ENCODE measurements at regions not wholly inside any gene's neighbourhood (a gene's known extent, or its start where the extent isn't known, plus 50 kb on each side); places are given as distances from the start of the nearest gene placed in this dataset.
"Not testable (repeated sequence)": the region's sequence is repeated elsewhere in the genome, so short reads cannot be mapped to it uniquely, and the experiment has no call there.

DNA sequence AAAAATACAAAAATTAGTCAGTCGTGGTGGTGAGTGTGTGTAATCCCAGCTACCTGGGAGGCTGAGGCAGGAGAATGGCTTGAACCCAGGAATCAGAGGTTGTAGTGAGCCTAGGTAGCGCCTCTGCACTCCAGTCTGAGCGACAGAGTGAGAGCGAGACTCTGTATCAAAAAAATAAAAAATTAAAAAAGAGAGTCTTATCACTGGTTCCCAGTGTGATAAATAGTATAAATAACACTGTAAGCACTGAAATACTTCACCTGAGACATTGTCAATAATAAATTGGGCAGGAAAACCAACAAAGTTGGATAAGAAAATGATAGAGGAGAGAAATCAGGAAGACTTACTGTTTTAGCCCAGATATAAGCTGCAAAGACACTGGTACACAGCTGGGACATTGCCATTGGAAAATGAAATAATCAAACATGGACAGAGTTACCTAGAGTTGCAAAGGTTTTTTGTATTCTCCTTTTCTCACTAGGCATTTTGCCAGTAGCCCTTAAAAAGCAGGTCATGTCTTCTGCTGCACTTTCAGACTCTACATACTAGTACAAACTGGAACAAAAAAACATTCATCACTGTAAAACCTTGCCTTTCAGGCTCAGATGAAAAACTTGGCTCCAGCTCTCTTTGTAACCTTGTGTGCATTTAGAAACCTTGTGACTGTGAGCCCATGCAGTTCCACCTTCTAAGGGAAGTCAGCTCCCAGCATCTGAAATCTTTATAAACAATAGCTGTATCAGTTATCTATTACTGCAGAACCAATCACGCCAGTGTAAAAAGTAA lies 55.0 kb upstream of the PPP1R2C start:
- DNase-seq (ENCODE audit: extremely low spot score, insufficient read length, low read depth): no peak
- FAIRE-seq: no peak

DNA sequence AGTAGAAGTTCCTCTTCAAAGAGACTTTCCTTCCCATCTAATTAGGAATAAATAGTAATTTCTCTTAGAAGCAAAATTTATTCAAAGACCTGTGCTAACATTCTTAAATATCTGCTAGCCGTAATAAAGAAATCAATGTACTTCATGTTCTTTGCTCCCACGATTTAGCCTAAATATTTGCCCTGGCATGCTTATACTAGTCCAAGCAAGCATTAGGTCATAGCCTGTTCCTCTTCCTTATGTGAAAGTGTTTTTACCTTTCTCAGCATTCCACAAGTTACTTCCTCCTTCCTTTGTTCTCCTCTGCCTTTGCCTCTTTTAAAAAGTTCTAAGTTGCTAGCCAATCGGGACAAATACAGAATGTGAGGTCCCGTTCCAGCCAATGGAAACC lies 55.6 kb upstream of the PPP1R2C start:
- not testable (repeated sequence) for FAIRE-seq; DNase-seq (ENCODE audit: extremely low spot score, insufficient read length, low read depth)

DNA sequence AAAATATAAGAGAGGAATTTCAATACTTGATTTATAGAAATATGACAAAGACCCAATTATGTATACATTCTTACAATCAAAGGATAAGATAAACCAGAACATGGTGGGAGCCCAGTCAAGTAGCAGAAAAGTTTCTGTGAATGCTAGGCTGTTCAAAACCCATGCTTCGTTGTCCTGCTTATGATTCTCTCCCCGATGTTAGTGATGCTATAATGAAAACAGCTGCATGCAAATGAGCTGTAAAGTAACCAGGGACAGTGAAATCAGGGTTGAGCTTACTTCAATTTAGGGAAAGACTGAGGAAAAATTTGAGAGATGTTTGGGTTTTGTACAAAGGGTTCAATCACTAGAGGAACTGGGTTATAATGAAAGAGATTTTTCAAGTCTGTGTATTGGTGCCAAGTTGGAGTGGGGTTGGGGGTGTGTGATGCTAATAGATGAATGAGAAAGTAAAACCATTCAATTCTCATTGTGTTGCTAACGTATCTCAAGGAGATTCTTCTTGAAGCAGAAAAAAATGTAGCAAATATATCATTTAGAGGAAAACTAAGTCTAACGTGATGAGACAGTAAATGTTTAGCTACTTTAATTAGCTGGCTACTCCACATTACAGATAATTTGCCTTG lies 59.3 kb upstream of the PPP1R2C start:
- no peak for DNase-seq (ENCODE audit: extremely low spot score, insufficient read length, low read depth)
- FAIRE-seq: peak; percentile 57

DNA sequence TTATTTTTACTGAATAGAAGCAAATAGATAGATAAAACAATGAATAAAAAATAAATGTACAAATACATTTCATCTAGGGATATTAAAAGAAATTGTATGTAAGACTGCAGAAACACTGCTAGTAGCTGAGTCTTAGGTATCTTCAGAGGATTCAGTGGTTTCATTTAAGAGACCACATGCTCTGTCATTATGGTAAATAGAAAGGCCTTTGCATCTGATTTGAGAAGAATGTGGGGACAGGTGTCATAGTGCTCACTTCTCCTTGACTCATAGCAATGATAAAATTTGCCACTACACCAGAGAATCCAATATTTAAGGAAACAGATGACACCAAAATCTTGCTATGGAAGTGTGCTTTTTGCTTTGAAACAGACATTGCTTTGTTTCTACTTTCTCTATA lies 59.8 kb upstream of the PPP1R2C start:
- DNase-seq (ENCODE audit: extremely low spot score, insufficient read length, low read depth): peak; percentile 0
- FAIRE-seq: peak; percentile 39

DNA sequence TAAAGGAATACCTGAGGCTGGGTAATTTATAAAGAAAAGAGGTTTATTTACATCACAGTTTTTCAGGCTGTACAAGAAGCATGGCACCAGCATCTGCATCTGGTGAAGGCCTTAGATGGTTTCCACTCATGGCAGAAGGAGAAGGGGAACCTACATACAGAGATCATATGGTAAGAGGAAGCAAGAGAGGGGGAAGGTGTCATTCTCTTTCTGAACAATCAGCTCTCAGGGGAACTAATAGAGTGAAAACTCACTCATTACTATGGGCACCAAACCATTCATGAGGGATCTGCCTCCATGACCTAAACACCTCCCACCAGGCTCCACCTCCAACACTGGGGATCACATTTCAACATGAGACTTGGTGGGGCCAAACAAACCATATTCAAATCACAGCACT lies 61.7 kb upstream of the PPP1R2C start:
- no peak for DNase-seq (ENCODE audit: extremely low spot score, insufficient read length, low read depth)
- FAIRE-seq: peak; percentile 33

DNA sequence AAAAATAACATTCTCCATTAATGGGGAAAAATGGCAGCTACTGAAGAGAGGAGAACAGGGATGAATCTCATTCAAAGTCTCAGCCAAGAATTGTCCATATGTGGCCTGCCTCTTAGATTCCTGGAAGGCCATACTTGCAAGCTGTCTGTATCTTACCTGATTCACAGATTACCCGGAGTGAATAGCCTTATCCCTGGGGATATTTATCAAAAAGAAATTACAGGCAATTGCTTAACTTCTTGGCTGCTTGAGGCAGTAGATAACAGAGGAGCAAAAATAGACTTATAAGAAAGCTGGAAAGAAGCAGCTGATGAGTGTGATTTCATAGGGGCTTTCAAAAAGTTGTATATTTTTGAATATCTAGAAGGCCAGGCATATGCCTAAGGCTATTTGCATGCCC lies 68.8 kb upstream of the PPP1R2C start:
- no peak for DNase-seq (ENCODE audit: extremely low spot score, insufficient read length, low read depth)
- no peak for FAIRE-seq

DNA sequence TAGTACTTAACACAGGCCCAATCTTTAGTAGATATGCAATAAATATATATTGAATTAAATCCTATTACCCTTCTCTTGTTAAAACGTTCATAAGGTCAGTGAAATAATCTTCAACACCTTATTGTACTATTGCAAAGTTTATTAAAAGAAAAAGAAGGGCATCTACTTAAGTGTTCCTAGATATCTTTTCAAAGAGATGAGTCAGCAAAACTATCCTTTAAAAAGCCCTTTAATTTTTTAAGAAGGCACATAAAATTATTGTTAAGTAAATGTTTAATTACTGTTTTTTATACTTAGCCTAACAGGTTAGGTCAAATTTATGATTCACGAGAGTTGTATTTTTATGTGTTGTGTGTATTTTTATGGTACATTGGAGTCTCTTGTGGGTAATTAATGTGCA lies 77.3 kb upstream of the PPP1R2C start:
- FAIRE-seq (no peak), DNase-seq (ENCODE audit: extremely low spot score, insufficient read length, low read depth) (no peak)

DNA sequence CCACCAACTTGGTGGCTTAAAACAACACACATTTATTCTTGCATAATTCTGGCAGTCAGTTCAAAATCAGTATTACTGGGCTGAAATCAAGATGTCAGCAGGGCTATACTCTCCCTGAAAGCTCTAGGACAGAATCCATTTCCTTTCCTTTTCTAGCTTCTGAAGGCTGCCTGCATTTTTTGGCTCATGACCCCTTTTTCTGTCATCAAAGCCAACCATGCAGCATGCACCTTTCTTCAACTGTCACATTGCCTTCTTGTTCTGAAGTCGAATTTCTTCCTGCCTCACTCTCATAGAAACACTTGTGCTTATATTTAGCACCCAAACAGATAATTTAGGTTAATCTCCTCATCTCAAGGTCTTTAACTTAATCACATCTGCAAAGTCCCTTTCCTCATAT lies 79.8 kb upstream of the PPP1R2C start:
- FAIRE-seq (no peak), DNase-seq (ENCODE audit: extremely low spot score, insufficient read length, low read depth) (no peak)

DNA sequence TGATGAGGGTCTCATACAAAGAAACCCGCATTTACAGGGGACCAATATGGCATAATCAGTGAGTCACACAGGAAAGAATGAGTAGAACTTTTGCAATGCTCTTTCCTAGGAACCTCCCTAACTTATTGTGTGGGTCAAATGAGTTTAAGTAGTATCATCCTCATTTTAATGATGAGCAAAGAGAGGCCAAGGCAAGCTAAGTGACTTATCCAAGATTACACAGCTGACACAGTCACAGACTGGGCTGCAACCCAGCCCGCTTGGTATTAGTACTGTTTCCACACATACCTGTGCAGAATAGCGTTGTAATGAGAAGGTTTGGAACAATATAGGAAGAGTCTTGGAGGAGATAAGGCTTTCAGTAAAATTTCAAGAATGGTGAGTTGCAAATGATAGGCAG lies 91.0 kb upstream of the PPP1R2C start:
- no peak for DNase-seq (ENCODE audit: extremely low spot score, insufficient read length, low read depth)

DNA sequence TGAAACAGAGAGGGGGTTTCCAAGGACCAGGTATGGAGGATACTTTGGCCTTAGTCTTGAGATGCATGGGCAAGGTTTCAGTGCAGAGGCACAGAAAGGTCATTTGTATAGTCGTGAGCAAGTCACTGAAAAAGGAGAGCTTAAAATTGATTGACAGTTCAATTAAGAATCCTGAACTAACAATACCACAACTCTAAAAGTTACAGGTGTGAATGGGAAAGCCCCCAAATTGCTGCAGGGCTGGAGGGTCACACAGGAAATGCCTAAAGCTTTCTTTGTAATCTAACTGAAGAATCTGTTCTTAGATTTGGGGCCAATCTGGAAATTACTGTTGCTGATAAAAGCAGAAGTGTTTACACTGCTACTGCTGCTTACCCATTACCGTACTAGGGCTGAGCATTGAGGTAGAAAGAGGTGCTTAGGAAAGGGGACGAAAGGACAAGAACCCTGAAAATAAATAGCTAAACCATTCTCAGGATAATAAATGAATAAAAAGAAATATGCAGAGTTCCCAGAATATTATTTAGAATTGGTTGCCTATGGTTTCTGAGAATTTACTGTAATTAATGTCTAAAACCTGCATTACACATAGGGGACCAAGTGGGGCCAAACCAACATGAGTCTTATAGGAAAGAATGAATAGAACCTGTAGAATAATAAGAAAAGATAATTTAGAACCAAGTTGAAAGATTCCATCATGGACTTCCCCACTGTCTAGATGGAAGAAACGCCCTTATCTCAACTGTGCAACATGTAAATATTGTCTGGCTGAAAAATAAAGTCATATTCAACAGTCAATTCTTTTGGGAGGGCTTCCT lies 91.9 kb upstream of the PPP1R2C start:
- DNase-seq (ENCODE audit: extremely low spot score, insufficient read length, low read depth) (peak; percentile 1), FAIRE-seq (peak; percentile 89)

More for the DNA sequence above, 91.0 kb upstream of the PPP1R2C start:
- FAIRE-seq: no peak

DNA sequence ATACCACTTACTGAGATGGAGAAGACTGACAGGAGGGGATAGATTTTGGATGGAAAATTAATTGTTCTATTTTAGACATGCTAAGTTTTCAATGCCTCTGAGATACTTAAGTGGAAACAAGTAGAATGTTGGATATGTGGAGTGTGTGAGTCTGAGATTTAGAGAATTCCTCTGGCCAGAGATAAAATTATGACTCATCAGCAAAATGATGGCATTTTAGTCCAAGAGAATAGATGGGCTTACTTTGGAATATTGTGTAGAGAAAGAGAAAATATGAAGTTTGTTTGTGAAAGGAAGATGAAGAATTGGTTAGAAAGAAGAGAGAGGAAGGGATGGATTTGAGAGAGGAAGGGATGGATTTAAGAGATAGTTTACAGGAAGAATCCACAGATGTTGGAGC lies 108.6 kb upstream of the PPP1R2C start:
- DNase-seq (ENCODE audit: extremely low spot score, insufficient read length, low read depth): no peak
- no peak for FAIRE-seq

DNA sequence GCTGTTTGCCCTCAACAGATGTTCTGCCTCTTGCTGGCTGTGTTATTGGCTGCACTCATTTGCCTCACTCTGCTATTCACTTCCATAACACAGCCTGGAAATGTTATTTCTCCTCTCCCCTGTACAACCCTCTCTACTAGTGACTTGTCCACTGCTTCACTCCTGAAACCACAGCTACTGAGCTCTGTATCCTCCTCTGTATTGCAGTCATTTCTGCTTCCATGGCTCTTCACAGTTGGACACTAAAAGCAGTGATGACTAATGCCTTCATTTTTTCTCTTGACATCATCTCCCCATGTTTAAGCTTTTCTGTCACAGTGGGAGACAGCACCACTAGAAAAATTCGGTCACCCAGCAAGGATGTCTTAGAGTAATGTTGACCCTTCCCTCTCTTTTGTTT lies 123.0 kb upstream of the PPP1R2C start:
- FAIRE-seq: no peak
- no peak for DNase-seq (ENCODE audit: extremely low spot score, insufficient read length, low read depth)

DNA sequence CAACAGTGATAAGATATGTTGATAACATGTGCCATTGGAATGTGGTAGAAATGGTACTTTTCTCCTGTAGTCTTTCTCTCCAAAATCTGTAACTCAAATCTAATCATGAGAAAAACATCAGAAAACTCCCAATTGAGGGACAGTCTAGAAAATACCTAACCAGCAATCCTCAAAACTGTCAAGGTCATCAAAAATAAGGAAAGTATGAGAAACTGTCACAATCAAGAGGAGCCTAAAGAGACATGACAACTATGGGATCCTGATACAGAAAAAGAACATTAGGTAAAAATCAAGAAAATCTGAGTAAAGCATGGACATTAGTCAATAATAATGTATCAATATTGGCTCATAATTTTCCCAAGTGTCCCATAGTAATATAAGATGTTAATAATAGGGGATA lies 124.5 kb upstream of the PPP1R2C start:
- FAIRE-seq: peak; percentile 39
- DNase-seq (ENCODE audit: extremely low spot score, insufficient read length, low read depth): no peak

DNA sequence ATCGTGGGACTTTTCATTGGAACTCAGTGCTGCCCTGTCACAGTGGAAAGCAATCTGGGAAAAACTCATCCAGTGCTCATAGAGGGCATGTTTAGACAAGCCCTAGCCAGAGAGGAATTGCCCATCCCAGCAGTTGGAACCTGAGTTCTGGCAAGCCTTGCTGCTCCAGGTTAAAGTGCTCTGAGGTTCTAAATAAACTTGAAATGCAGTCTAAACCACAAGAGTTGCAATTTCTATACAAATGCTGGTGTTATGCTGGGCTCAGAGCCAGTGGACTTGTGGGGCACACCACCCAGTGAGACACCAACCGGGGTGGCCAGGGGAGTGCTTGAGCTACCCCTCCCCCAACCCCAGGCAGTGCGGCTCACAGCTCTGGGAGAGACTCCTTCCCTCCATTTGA lies 142.8 kb upstream of the PPP1R2C start:
- DNase-seq (ENCODE audit: extremely low spot score, insufficient read length, low read depth) (no peak), FAIRE-seq (no peak)

DNA sequence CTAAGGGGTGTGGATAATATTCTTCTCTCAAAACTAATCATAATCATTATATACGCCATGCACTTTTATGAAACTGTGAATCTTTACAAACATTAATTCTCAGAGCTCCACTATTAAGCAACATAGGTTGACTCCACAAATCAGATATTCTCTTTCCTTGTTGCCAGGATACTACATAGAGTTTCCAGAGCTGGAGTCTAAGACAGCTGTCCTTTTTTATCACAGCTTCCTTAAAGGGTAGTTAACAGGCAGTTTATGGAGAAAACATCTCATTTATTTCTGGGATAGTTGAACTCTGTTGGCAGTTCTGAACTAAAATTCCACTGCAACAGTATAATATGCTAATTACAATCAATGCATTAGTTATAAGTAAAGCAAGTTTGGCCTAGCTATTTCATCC lies 152.1 kb upstream of the PPP1R2C start:
- DNase-seq (ENCODE audit: extremely low spot score, insufficient read length, low read depth) (no peak), FAIRE-seq (no peak)

DNA sequence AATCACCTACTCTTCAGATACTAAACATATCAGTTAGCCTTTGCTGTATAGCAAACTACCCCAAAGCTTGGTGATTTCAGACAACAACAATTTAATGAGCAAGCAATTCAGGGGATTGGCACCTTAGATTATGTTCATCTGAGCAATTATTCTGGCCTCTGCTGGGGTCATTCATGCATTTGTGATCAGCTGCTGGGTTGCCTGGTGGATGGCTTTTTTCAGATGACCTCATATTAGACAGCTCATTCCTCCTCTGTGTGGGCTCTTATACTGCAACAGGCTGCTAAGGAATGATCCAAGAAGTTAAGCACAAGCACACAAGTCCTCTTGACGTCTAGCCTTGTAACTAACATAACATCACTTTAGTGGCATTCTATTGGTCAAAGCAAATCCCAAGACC lies 153.0 kb upstream of the PPP1R2C start:
- DNase-seq (ENCODE audit: extremely low spot score, insufficient read length, low read depth): no peak

DNA sequence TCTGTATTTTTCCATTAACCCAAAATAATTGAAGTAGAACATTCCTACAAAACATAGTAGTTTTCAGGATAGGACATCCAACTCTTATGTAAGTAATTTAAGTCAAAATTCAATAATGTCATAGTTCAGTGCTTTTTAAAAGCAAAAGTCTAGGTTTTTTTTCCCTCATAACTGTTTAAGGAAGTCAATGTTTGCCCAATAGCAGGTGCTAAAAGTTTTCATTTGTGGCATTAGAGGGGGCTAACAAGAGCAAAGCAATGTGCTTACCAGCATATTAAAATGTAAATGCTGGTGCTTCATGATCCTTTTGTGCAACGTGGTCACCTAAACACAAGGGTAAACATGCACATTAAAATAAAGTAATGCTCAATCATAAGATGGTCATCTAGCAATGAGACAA lies 155.2 kb upstream of the PPP1R2C start:
- peak; percentile 60 for FAIRE-seq

More for the DNA sequence above, 153.0 kb upstream of the PPP1R2C start:
- no peak for FAIRE-seq

DNA sequence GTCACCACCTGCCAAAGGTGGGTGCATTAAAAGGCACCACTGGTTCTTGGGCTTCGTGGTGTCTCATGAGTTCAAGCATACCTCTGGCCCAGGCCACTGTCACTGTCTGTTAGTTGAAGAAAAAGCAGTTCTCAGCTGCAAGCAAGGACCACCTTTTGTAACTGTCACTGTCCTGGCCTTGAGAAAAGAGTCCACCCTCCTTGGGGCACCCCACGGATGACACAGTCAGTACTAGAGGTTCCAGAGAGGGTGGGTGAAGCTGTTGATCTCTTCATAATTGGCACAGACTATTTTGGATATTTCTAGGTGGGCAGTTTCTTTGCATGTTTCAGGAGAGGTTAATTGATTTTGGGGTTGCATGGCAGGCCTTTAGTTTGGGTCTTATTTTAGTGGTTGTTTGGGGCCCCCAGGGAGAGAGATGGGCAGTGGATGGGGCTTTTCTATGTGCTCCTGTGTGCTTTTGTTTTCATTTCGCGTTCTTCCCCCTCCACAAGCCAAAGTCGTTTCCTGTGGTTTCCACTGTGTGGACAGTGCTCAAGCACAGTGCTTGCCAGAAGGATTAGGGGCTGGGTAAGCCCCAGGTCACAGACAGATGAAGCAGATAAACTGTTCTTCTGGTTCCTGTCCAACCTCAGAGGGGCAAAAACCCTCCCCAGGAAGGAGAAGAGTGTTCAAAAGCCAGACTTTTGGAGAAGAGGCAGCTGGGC lies 156.2 kb upstream of the PPP1R2C start:
- peak; percentile 2 for DNase-seq (ENCODE audit: extremely low spot score, insufficient read length, low read depth)

More for the DNA sequence above, 155.2 kb upstream of the PPP1R2C start:
- no peak for DNase-seq (ENCODE audit: extremely low spot score, insufficient read length, low read depth)

DNA sequence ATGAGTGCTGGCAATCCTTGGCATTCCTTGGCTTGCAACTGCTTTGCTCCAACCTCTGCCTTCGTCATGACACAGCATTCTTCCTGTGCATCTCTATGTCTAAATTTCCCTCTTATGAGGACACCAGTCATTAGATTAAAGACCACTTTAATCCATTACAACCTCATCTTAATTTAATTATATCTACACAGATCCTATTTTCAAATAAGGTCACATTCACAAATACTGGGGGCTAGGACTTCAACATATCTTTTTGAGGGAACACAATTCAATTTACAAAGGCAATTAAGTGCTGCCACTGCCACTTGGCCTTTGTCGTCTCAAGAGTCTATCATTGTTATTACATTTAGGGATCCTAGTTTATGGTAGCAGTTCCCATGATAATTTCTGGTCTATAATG lies 163.7 kb upstream of the PPP1R2C start:
- FAIRE-seq (no peak), DNase-seq (ENCODE audit: extremely low spot score, insufficient read length, low read depth) (no peak)

More for the DNA sequence above, 156.2 kb upstream of the PPP1R2C start:
- FAIRE-seq: peak; percentile 96

All from GM18507 (cell line).